Activated naive CD4-positive, alpha-beta T cell treated with anti-CD3 and anti-CD28 coated beads for 36 hours (primary cell): ENCODE measurements at regions not wholly inside any gene's neighbourhood (a gene's known extent, or its start where the extent isn't known, plus 50 kb on each side); places are given as distances from the start of the nearest gene placed in this dataset.
A peak's percentile ranks its signal among the peaks of the same experiment; 100 is the strongest.

ENCODE experiments used
- CTCF ChIA-PET: fragments of 350-600 bp; sonication (Branson Sonifier 250); formaldehyde crosslinking; loops from one replicate; lab custom pipeline; 2021; ENCODE audit warnings: antibody characterized with exemption; lab: Charles Lee
- DNase-seq: peaks from one replicate; pipeline ENCODE4 v3.0.0-alpha.2; 2020
- H3K27ac Mint-ChIP-seq: one replicate; pipeline ENCODE4 v1.8.0; 2021; ENCODE audit warnings: mild to moderate bottlenecking, mixed read lengths
- H3K27me3 Mint-ChIP-seq: one replicate; pipeline ENCODE4 v1.8.0; 2021; ENCODE audit warnings: low read depth, mixed read lengths
- H3K36me3 Mint-ChIP-seq: one replicate; pipeline ENCODE4 v1.8.0; 2021; ENCODE audit warnings: low read depth, mixed read lengths
- H3K4me1 Mint-ChIP-seq: one replicate; pipeline ENCODE4 v1.8.0; 2021; ENCODE audit warnings: low read depth, mixed read lengths
- H3K4me3 Mint-ChIP-seq: one replicate; pipeline ENCODE4 v1.8.0; 2021; ENCODE audit warnings: mild to moderate bottlenecking, moderate library complexity, mixed read lengths
- H3K9me3 Mint-ChIP-seq: one replicate; pipeline ENCODE4 v1.8.0; 2021; ENCODE audit warnings: mixed read lengths
- intact Hi-C: fragments of 100-400 bp; cut with micrococcal nuclease; formaldehyde crosslinking; loops from one replicate; pipeline ENCODE4 v1.15.1; 2023

DNA sequence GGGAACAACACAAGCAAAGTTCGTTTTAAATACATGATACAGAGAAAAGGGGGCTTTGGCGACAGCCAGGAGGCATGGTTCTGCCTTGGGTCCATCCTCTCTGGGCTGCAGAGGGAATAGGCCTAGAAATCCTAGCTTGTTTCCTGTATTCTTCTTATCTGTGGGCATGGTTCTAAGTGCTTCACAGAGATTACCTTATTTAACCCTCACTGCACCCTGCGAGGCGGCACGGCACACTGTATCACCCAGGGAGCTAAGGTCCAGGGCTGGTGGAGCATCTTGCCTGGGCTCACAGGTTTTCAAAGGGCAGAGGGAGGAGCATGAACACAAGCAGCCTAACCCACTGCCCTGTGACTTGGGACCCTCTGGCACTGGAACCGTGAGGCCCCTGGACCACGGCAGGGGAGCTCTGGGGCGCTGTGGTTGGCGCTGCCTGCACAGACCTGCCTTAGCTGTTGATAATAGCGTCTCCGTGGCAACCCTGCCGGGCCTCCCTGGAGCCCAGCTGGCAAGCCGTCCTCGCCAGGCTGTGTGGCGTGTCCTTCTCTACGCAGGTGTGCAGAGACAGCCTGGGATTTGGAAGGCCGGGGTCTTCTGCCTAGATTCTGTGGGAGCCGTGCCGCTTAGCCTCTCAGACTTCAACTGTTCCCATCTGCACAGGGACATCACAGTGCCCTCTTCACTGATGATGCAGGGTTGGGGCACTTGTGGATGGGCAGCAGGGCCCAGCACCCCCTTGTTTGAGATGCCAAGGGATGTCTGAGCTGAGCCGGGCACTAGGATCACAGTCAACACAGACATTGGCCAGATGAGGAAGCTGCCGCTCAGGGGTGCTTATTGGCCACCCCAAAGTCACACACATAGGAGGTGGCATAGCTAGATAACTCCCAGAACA, 154.6 kb upstream of the TLE3 start:
- no peak for DNase-seq
- intact Hi-C loops: no loop called here

GRCh38 chr15:70251246-70251990, 153.7 kb upstream of the TLE3 start:
- H3K27ac Mint-ChIP-seq: no peak overlapping the region
- peaks cover 21% of the 10 kb centered on the region for H3K4me1 Mint-ChIP-seq
- DNase-seq: no peak
- no peaks in the 10 kb centered on the region for H3K36me3 Mint-ChIP-seq
- H3K27me3 Mint-ChIP-seq: no peaks in the 10 kb centered on the region
- intact Hi-C loops: no loop called here
- no peak overlapping the region for H3K4me3 Mint-ChIP-seq
- no peaks in the 10 kb centered on the region for H3K9me3 Mint-ChIP-seq
- CTCF ChIA-PET: interaction anchor here (0.7 kb wide), 1 partner anchor 232 kb away, joined by 3 read pairs; no protein-coding TSS in a partner anchor

More for the DNA sequence above, 154.6 kb upstream of the TLE3 start:
- peaks cover 14% of the 10 kb centered on the region for H3K4me1 Mint-ChIP-seq
- no peak overlapping the region for H3K4me3 Mint-ChIP-seq
- no peak overlapping the region for H3K27ac Mint-ChIP-seq
- CTCF ChIA-PET: interaction anchor here (0.7 to 0.9 kb wide), 3 partner anchors 128 to 776 kb away, joined by 3 to 4 read pairs (median 3); no protein-coding TSS in a partner anchor
- H3K27me3 Mint-ChIP-seq: no peaks in the 10 kb centered on the region
- H3K9me3 Mint-ChIP-seq: no peaks in the 10 kb centered on the region
- H3K36me3 Mint-ChIP-seq: no peaks in the 10 kb centered on the region

DNA sequence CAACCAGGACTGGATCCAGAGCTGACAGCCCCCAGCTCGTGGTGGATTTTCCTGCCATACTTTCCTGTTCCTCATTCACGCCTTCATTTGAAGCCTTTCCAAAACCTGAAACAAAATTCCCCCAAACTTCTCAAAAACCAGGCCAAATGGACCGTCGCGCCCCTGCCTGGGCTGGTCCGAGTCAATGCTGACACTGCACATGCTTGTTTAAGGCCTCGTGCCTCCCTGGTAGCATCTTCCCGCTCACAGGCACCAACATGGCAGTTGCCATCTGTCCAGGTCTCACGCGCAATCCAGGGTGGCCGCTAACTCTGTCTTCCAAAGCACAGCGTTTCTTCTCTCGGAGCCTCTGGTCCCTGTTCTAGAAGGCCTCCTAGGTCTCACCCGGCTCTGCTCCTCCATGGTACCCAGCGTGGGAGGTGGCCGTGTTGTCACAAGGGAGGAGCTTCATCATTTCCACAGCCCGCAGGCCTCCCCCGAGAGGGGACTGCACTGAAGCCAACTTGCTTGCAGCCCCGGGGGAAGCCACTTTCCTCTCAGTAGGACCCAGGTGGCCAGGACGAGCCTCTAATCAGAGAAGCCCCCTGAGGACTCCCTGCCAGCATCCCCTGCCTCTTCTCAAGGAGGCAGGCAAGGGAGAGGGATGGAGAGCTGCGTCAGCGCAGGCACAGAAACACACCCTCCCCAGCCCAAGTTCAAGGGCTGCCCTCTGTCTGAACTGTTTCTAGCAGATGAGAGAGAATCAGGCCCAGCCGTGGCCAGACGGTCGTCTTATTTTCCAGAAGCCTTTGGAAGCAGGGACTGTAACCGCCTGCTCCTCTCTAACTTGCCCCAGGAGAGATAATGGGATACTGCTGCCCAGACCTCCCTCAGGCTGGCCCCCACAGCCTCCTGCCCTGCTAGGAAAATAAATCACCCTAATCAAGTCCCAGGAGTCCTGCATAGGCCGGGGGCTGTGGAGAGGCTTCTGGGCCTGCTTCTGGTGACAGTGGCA, 152.8 kb upstream of the TLE3 start:
- intact Hi-C loops: no loop called here
- no peak overlapping the region for H3K4me3 Mint-ChIP-seq
- CTCF ChIA-PET: interaction anchor here (0.9 kb wide), 1 partner anchor 846 kb away, joined by 3 read pairs; no protein-coding TSS in a partner anchor

DNA sequence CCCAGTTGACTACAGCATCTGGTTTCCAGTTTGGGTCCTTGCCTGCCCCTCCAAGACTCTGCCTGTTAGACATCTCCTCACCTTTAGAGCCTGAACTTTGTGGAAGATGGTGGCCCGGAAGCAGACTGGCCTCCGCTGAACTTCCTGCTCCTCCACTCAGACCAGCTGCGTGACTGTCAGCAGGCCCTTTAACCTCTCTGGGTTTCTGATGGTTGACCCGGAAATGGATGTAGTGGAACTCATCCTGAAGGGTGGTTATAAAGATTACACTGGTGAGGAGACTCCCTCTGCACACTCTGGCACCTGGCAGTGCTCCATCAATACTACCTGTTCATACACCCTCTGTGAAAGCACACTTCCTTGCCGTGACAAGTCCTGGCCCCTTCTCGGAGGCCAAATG, 151.9 kb upstream of the TLE3 start:
- Mint-ChIP-seq H3K4me3 (no peak overlapping the region), H3K27ac (no peak overlapping the region), H3K27me3 (no peaks in the 10 kb centered on the region), H3K36me3 (no peaks in the 10 kb centered on the region), H3K9me3 (no peaks in the 10 kb centered on the region), H3K4me1 (peaks cover 25% of the 10 kb centered on the region)
- intact Hi-C loops: no loop called here
- no peak for DNase-seq
- CTCF ChIA-PET: no interaction called here

More for the DNA sequence above, 152.8 kb upstream of the TLE3 start:
- no peak overlapping the region for H3K27ac Mint-ChIP-seq
- DNase-seq: no peak
- no peaks in the 10 kb centered on the region for H3K36me3 Mint-ChIP-seq
- H3K4me1 Mint-ChIP-seq: peaks cover 25% of the 10 kb centered on the region
- H3K27me3 Mint-ChIP-seq: no peaks in the 10 kb centered on the region
- no peaks in the 10 kb centered on the region for H3K9me3 Mint-ChIP-seq

DNA sequence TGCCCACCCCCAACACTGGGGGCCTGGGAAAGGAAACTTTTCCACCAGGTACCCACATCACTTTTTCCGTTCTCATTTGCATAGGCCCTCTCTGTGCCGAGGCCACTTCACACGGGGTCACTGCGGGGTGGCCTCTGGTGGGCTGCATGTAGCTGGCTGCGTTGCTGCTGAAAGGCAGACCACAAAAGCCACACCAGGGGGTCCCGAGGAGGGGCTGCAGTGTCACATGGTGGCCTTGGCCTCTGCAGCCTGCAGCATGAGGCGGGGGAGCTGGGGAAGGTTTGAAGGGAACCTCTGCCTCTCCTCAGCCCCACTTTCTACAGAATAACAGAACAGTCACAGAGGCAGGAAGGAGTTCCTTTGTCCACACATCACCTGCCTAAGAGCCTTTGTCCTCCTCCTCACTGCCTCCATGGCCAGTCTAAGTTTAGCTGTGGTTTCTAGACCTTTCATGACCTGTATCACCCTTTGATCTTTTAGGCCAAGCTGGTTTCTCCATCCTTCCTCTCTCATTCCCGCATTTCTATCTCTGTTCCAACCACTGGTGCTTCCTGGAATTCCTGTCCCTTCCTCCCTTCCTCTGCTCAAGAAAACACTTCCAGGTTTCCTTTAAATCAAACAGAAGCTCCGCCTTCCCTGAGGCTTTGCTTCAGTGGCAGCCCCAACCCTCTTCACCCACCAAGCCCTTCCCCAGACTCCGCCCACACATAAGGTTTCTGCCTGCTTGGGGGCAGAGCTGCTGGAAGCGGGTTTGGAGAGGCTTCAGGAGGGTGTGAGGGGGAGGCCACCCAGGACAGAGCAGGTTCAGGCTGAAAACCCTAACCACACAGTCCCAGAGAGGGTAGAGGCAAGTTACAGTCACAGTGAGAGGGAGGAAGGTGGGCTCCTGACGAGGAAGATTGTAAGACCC, 150.7 kb upstream of the TLE3 start:
- Mint-ChIP-seq H3K4me1 (peaks cover 32% of the 10 kb centered on the region), H3K4me3 (no peak overlapping the region), H3K9me3 (no peaks in the 10 kb centered on the region), H3K27me3 (no peaks in the 10 kb centered on the region), H3K36me3 (no peaks in the 10 kb centered on the region), H3K27ac (no peak overlapping the region)
- intact Hi-C loops: no loop called here
- no peak for DNase-seq
- CTCF ChIA-PET: no interaction called here

DNA sequence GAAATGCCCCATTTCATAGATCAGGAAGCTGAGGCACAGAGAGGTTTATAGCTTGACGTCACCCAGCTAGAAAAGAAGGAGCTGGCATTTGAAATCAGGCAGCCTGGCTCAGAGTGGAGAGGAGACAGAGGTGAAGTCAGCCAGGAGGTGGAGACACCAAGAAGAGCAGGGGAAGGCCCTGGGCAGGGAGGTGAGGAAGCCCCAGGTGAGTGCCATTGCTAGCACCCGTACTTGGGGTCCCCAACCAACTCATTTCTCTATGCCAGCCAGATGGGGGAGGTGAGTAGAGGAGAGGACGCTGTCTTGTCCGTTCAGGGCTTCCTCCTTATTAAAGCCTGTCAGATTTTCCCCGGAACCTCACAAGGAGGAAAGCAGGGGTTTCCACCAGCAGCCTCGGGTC, 149.6 kb upstream of the TLE3 start:
- Mint-ChIP-seq H3K4me3 (no peak overlapping the region), H3K4me1 (peaks cover 43% of the 10 kb centered on the region), H3K9me3 (no peaks in the 10 kb centered on the region), H3K27me3 (no peaks in the 10 kb centered on the region), H3K36me3 (no peaks in the 10 kb centered on the region), H3K27ac (no peak overlapping the region)
- DNase-seq: peak; percentile 34
- CTCF ChIA-PET: interaction anchor here (0.9 kb wide), 1 partner anchor 11 kb away, joined by 3 read pairs; no protein-coding TSS in a partner anchor
- intact Hi-C loops: no loop called here

DNA sequence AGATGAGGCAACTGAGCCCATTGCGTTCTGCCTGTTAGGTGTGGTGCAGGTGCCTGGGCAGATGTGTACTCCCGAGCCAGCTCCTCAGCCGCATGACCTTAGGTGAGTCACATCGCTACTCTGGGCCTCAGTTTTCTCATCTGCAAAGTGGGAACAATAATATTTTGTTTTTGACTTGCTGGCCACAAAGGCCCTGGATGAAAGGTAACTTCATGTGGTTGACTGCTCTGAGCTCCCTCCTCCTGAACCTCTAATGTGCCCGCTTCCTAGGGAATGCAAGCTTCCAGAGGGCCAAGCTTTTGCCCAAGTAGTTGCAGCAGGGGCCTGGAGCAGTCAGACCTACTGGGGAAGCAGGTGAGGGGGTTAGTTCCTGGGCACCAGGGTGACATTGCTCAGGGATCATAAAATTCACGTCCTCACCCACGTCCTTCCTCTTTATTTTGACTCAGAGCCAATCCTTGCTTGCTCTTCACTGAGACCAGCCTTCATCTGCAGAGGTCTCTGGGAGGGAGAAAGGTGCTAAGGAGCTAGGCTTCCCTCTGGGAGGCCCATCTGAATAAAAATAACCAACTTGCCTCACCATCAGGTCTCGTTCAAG, 149.0 kb upstream of the TLE3 start:
- Mint-ChIP-seq H3K27me3 (no peaks in the 10 kb centered on the region), H3K4me1 (peaks cover 48% of the 10 kb centered on the region)
- intact Hi-C loops: no loop called here

GRCh38 chr15:70245932-70246622, 148.4 kb upstream of the TLE3 start:
- no peak for DNase-seq
- Mint-ChIP-seq H3K27ac (no peak overlapping the region), H3K4me3 (no peak overlapping the region), H3K36me3 (no peaks in the 10 kb centered on the region), H3K9me3 (no peaks in the 10 kb centered on the region), H3K4me1 (peaks cover 55% of the 10 kb centered on the region), H3K27me3 (no peaks in the 10 kb centered on the region)
- intact Hi-C loops: no loop called here
- CTCF ChIA-PET: no interaction called here

More for the DNA sequence above, 149.0 kb upstream of the TLE3 start:
- Mint-ChIP-seq H3K4me3 (no peak overlapping the region), H3K36me3 (no peaks in the 10 kb centered on the region), H3K27ac (no peak overlapping the region), H3K9me3 (no peaks in the 10 kb centered on the region)
- DNase-seq: no peak
- CTCF ChIA-PET: interaction anchor here (0.9 kb wide), 1 partner anchor 12 kb away, joined by 3 read pairs; no protein-coding TSS in a partner anchor

GRCh38 chr15:70244978-70245542, 147.3 kb upstream of the TLE3 start:
- no peak overlapping the region for H3K27ac Mint-ChIP-seq
- H3K9me3 Mint-ChIP-seq: no peaks in the 10 kb centered on the region
- intact Hi-C loops: no loop called here
- no peaks in the 10 kb centered on the region for H3K27me3 Mint-ChIP-seq
- no peak for DNase-seq
- peaks cover 63% of the 10 kb centered on the region for H3K4me1 Mint-ChIP-seq
- CTCF ChIA-PET: no interaction called here
- H3K36me3 Mint-ChIP-seq: no peaks in the 10 kb centered on the region
- H3K4me3 Mint-ChIP-seq: no peak overlapping the region
